HG02642 (cell line): ENCODE measurements at regions not wholly inside any gene's neighbourhood (a gene's known extent, or its start where the extent isn't known, plus 50 kb on each side); places are given as distances from the start of the nearest gene placed in this dataset.
"Not testable (repeated sequence)": the region's sequence is repeated elsewhere in the genome, so short reads cannot be mapped to it uniquely, and the experiment has no call there.

Experiments used
- ATAC-seq: cut with Tn5 transposase; IDR thresholded peaks from one replicate; pipeline ENCODE4 v1.9.1; 2021; ENCODE audit warnings: mild to moderate bottlenecking; ENCODE audit not compliant: unreplicated experiment, poor library complexity

- no peak for ATAC-seq
These were observed 338.2 kb downstream of the NPR3 start for GRCh38 chr5:33049298-33049697.

- no peak for ATAC-seq
These were observed 338.7 kb downstream of the NPR3 start for GRCh38 chr5:33049842-33050241.

GRCh38 chr5:33059081-33059480 is 348.0 kb downstream of the NPR3 start:
- ATAC-seq: no peak

- no peak for ATAC-seq
These were observed 354.0 kb downstream of the NPR3 start for GRCh38 chr5:33065131-33065530.

- no peak for ATAC-seq
These were observed 356.2 kb downstream of the NPR3 start for GRCh38 chr5:33067291-33067690.

GRCh38 chr5:33068786-33069185 is 357.7 kb downstream of the NPR3 start:
- no peak for ATAC-seq

GRCh38 chr5:33072296-33072695 is 361.2 kb downstream of the NPR3 start:
- ATAC-seq: no peak

- no peak for ATAC-seq
These were observed 361.6 kb downstream of the NPR3 start for GRCh38 chr5:33072726-33073125.

- ATAC-seq: no peak
These were observed 362.8 kb downstream of the NPR3 start for GRCh38 chr5:33073881-33074327.

GRCh38 chr5:33074548-33074947 is 363.4 kb downstream of the NPR3 start:
- ATAC-seq: no peak

- ATAC-seq: no peak
These were observed 364.6 kb downstream of the NPR3 start for GRCh38 chr5:33075731-33076130.

GRCh38 chr5:33079548-33079947 is 361.2 kb upstream of the TARS1 start:
- no peak for ATAC-seq

- no peak for ATAC-seq
These were observed 360.5 kb upstream of the TARS1 start for GRCh38 chr5:33080287-33080686.

GRCh38 chr5:33088176-33088575 is 352.6 kb upstream of the TARS1 start:
- no peak for ATAC-seq

- ATAC-seq: no peak
These were observed 349.0 kb upstream of the TARS1 start for GRCh38 chr5:33091571-33092363.

GRCh38 chr5:33092719-33093118 is 348.0 kb upstream of the TARS1 start:
- ATAC-seq: no peak

- no peak for ATAC-seq
These were observed 338.2 kb upstream of the TARS1 start for GRCh38 chr5:33102551-33102950.

- ATAC-seq: no peak
These were observed 335.2 kb upstream of the TARS1 start for GRCh38 chr5:33105521-33105941.

- not testable (repeated sequence) for ATAC-seq
These were observed 330.3 kb upstream of the TARS1 start for GRCh38 chr5:33110496-33110895.

- ATAC-seq: no peak
These were observed 326.4 kb upstream of the TARS1 start for GRCh38 chr5:33114361-33114760.

GRCh38 chr5:33115467-33115866 is 325.3 kb upstream of the TARS1 start:
- ATAC-seq: no peak

- ATAC-seq: no peak
These were observed 321.9 kb upstream of the TARS1 start for GRCh38 chr5:33118761-33119415.
